Esophagus squamous epithelium (tissue), 4 donors: ENCODE measurements at regions not wholly inside any gene's neighbourhood (a gene's known extent, or its start where the extent isn't known, plus 50 kb on each side); places are given as distances from the start of the nearest gene placed in this dataset.

ENCODE experiments used
- CTCF ChIP-seq, 6 experiments: fragments of 450-650 bp in 4 of 6; fragments of 200-600 bp in 2 of 6; sonication (generic) in 2 of 6; IDR thresholded peaks; one replicate each; pipeline ENCODE4 v1.5.1; 2016 to 2019; ENCODE audit warnings: antibody characterized with exemption in 6 of 6, mild to moderate bottlenecking in 4 of 6, moderate library complexity in 4 of 6
- POLR2A ChIP-seq, 4 donors: fragments of 450-650 bp; IDR thresholded peaks; one replicate each; pipeline ENCODE4 v1.6.1; 2017; ENCODE audit warnings: antibody characterized with exemption in 4 of 4, mild to moderate bottlenecking in 4 of 4, moderate library complexity in 3 of 4

- TF ChIP-seq CTCF (IDR thresholded peaks at IDR 0.05) (no peak), POLR2A (IDR thresholded peaks at IDR 0.05) (no peak)
These were observed 287.5 kb upstream of the IRX1 start for GRCh38 chr5:3307982-3308621.
